MCF 10A (cell line): ENCODE measurements at regions not wholly inside any gene's neighbourhood (a gene's known extent, or its start where the extent isn't known, plus 50 kb on each side); places are given as distances from the start of the nearest gene placed in this dataset.

Source experiments
- BruUV-seq: library from RNA; stranded (reverse); fragments of 400-500 nt; replicated peaks from 2 replicates; lab custom pipeline; 2021; lab: Mats Ljungman, UMichigan
- CTCF ChIA-PET: fragments of 300-600 bp; sonication (Branson Sonifier 250); formaldehyde crosslinking; extraction: SDS; loops from one replicate; lab custom pipeline; 2021; ENCODE audit warnings: antibody characterized with exemption, inconsistent platforms; lab: Yijun Ruan, JAX
- POLR2A ChIA-PET: fragments of 300-600, 350-650 bp; sonication (Branson Sonifier 250); formaldehyde crosslinking; extraction: SDS; loops from one replicate; lab custom pipeline; 2020; ENCODE audit warnings: antibody characterized with exemption, inconsistent platforms; lab: Yijun Ruan, JAX
- DNase-seq: peaks from one replicate; pipeline ENCODE4 v3.0.0-alpha.2; 2018; ENCODE audit not compliant: unreplicated experiment
- H3K27ac Mint-ChIP-seq: one replicate; pipeline ENCODE4 v1.8.0; 2022; ENCODE audit warnings: mild to moderate bottlenecking, low read depth, mixed read lengths; ENCODE audit not compliant: unreplicated experiment
- H3K27me3 Mint-ChIP-seq: one replicate; pipeline ENCODE4 v1.8.0; 2022; ENCODE audit warnings: mixed read lengths; ENCODE audit not compliant: insufficient read depth, unreplicated experiment
- H3K36me3 Mint-ChIP-seq: one replicate; pipeline ENCODE4 v1.8.0; 2022; ENCODE audit warnings: mild to moderate bottlenecking, moderate library complexity, mixed read lengths; ENCODE audit not compliant: insufficient read depth, unreplicated experiment
- H3K4me1 Mint-ChIP-seq: one replicate; pipeline ENCODE4 v1.8.0; 2022; ENCODE audit warnings: mixed read lengths; ENCODE audit not compliant: insufficient read depth, unreplicated experiment
- H3K4me3 Mint-ChIP-seq: one replicate; pipeline ENCODE4 v1.8.0; 2022; ENCODE audit warnings: mild to moderate bottlenecking, moderate library complexity, mixed read lengths; ENCODE audit not compliant: unreplicated experiment
- H3K9me3 Mint-ChIP-seq: one replicate; pipeline ENCODE4 v1.8.0; 2022; ENCODE audit warnings: mixed read lengths; ENCODE audit not compliant: unreplicated experiment
- CTCF ChIP-seq: fragments of 200-600 bp; IDR thresholded peaks from one replicate; pipeline ENCODE4 v1.8.0; 2022; ENCODE audit warnings: antibody characterized with exemption, mild to moderate bottlenecking; ENCODE audit not compliant: unreplicated experiment
- intact Hi-C: fragments of 100-400 bp; cut with micrococcal nuclease; formaldehyde crosslinking; loops from 2 replicates; pipeline ENCODE4 v1.14.1; 2022

- H3K4me1 Mint-ChIP-seq = peaks cover 26% of the 10 kb centered on the region
- H3K36me3 Mint-ChIP-seq = no peaks in the 10 kb centered on the region
- no peak overlapping the region for H3K4me3 Mint-ChIP-seq
- CTCF ChIA-PET = interaction anchor here (0.5 kb wide), 1 partner anchor 154 kb away, joined by 3 read pairs; no protein-coding TSS in a partner anchor
- POLR2A ChIA-PET = no interaction called here
- intact Hi-C loops = no loop called here
- DNase-seq = no peak
- TF ChIP-seq CTCF = no peak
- H3K27ac Mint-ChIP-seq = no peak overlapping the region
- H3K27me3 Mint-ChIP-seq = no peaks in the 10 kb centered on the region
- H3K9me3 Mint-ChIP-seq = no peaks in the 10 kb centered on the region
- no TSS peak for BruUV-seq
Observed at GRCh38 chr15:81894061-81894460, 151.8 kb downstream of the MEX3B start.

GRCh38 chr15:81893182-81893835 is 152.5 kb downstream of the MEX3B start:
- no peak for TF ChIP-seq CTCF
- no peak overlapping the region for H3K27ac Mint-ChIP-seq
- H3K4me1 Mint-ChIP-seq = peaks cover 32% of the 10 kb centered on the region
- H3K9me3 Mint-ChIP-seq = no peaks in the 10 kb centered on the region
- DNase-seq = no peak
- CTCF ChIA-PET = no interaction called here
- BruUV-seq = no TSS peak
- no peaks in the 10 kb centered on the region for H3K27me3 Mint-ChIP-seq
- intact Hi-C loops = no loop called here
- no peak overlapping the region for H3K4me3 Mint-ChIP-seq
- no peaks in the 10 kb centered on the region for H3K36me3 Mint-ChIP-seq
- POLR2A ChIA-PET = interaction anchor here (0.7 kb wide), 1 partner anchor 37 kb away, joined by 3 read pairs; no protein-coding TSS in a partner anchor

- no peak for TF ChIP-seq CTCF
- Mint-ChIP-seq H3K4me3 (no peak overlapping the region), H3K9me3 (no peaks in the 10 kb centered on the region), H3K27ac (no peak overlapping the region), H3K27me3 (no peaks in the 10 kb centered on the region), H3K36me3 (no peaks in the 10 kb centered on the region), H3K4me1 (peaks cover 48% of the 10 kb centered on the region)
- ChIA-PET CTCF (no interaction called here), POLR2A (no interaction called here)
- DNase-seq = no peak
- intact Hi-C loops = no loop called here
- no TSS peak for BruUV-seq
Observed at GRCh38 chr15:81890496-81890895, 155.3 kb downstream of the MEX3B start.

- POLR2A ChIA-PET = interaction anchor here (1.1 to 2.0 kb wide), 2 partner anchors 8 to 25 kb away, joined by 4 to 8 read pairs; no protein-coding TSS in a partner anchor
- Mint-ChIP-seq H3K27me3 (no peaks in the 10 kb centered on the region), H3K27ac (peak overlapping the region; percentile 72), H3K4me3 (no peak overlapping the region), H3K9me3 (no peaks in the 10 kb centered on the region), H3K36me3 (no peaks in the 10 kb centered on the region), H3K4me1 (peaks cover 48% of the 10 kb centered on the region)
- intact Hi-C loops = no loop called here
- CTCF ChIA-PET = no interaction called here
- no TSS peak for BruUV-seq
- DNase-seq = peak; percentile 17
- no peak for TF ChIP-seq CTCF
Observed at GRCh38 chr15:81889485-81889881, 156.3 kb downstream of the MEX3B start.
